Activated CD8-positive, alpha-beta T cell treated with anti-CD3 and anti-CD28 coated beads for 36 hours (primary cell): ENCODE measurements at regions not wholly inside any gene's neighbourhood (a gene's known extent, or its start where the extent isn't known, plus 50 kb on each side); places are given as distances from the start of the nearest gene placed in this dataset.
"Not testable (repeated sequence)": the region's sequence is repeated elsewhere in the genome, so short reads cannot be mapped to it uniquely, and the experiment has no call there.

Experiments
- ATAC-seq: fragments of 200-7000 bp; cut with Tn5 transposase; one replicate; pipeline ENCODE4 v1.10.0; 2021; ENCODE audit warnings: mild to moderate bottlenecking, moderate library complexity
- CTCF ChIA-PET: fragments of 350-600 bp; sonication (Branson Sonifier 250); formaldehyde crosslinking; loops from one replicate; lab custom pipeline; 2021; ENCODE audit warnings: antibody characterized with exemption; lab: Charles Lee
- POLR2A ChIA-PET: fragments of 350-600 bp; sonication (Branson Sonifier 250); formaldehyde crosslinking; loops from one replicate; lab custom pipeline; 2021; ENCODE audit warnings: antibody characterized with exemption; lab: Charles Lee
- DNase-seq: peaks from one replicate; pipeline ENCODE4 v3.0.0-alpha.2; 2020
- H3K27ac Mint-ChIP-seq: one replicate; pipeline ENCODE4 v1.8.0; 2021; ENCODE audit warnings: mild to moderate bottlenecking, mixed read lengths
- H3K27me3 Mint-ChIP-seq: one replicate; pipeline ENCODE4 v1.8.0; 2021; ENCODE audit warnings: mixed read lengths
- H3K36me3 Mint-ChIP-seq: one replicate; pipeline ENCODE4 v1.8.0; 2021; ENCODE audit warnings: low read depth, mixed read lengths
- H3K4me1 Mint-ChIP-seq: one replicate; pipeline ENCODE4 v1.8.0; 2021; ENCODE audit warnings: low read depth, mixed read lengths
- H3K4me3 Mint-ChIP-seq: one replicate; pipeline ENCODE4 v1.8.0; 2021; ENCODE audit warnings: mild to moderate bottlenecking, moderate library complexity, mixed read lengths
- H3K9me3 Mint-ChIP-seq: one replicate; pipeline ENCODE4 v1.8.0; 2021; ENCODE audit warnings: mixed read lengths
- intact Hi-C: fragments of 100-400 bp; cut with micrococcal nuclease; formaldehyde crosslinking; loops from one replicate; pipeline ENCODE4 v1.10.0; 2022
- TF ChIP-seq, protein P1 (sequence below): fragments of 200-600 bp; IDR thresholded peaks from one replicate; pipeline ENCODE4 v1.8.0; 2022; ENCODE audit warnings: antibody characterized with exemption, mild to moderate bottlenecking

DNA sequence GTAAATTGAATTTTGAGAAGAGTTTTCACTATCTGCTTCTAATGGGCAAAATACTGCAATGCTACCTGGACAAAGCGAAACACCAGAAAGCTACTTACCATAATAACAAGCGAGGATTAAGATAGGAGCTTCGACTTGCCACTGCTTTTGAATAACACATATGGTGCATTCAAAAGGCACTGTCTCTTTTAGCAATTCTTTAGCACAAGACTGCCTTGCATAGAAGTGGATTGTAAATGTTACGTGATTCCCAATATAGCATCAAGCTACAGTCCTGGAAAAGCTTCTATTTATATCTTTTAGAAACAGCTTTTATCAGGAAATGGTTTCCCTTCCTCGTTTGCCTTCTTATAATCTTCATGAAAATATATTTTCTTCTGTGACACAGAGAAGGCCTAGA, 258.7 kb upstream of the PDE3A start:
- Mint-ChIP-seq H3K9me3 (no peaks in the 10 kb centered on the region), H3K4me1 (no peaks in the 10 kb centered on the region), H3K36me3 (no peaks in the 10 kb centered on the region), H3K4me3 (no peak overlapping the region), H3K27ac (no peak overlapping the region), H3K27me3 (peaks cover 2% of the 10 kb centered on the region)
- TF ChIP-seq, protein P1, sequence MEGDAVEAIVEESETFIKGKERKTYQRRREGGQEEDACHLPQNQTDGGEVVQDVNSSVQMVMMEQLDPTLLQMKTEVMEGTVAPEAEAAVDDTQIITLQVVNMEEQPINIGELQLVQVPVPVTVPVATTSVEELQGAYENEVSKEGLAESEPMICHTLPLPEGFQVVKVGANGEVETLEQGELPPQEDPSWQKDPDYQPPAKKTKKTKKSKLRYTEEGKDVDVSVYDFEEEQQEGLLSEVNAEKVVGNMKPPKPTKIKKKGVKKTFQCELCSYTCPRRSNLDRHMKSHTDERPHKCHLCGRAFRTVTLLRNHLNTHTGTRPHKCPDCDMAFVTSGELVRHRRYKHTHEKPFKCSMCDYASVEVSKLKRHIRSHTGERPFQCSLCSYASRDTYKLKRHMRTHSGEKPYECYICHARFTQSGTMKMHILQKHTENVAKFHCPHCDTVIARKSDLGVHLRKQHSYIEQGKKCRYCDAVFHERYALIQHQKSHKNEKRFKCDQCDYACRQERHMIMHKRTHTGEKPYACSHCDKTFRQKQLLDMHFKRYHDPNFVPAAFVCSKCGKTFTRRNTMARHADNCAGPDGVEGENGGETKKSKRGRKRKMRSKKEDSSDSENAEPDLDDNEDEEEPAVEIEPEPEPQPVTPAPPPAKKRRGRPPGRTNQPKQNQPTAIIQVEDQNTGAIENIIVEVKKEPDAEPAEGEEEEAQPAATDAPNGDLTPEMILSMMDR, result no peak
- no peak for DNase-seq
- no peak for ATAC-seq
- intact Hi-C loops, result no loop called here
- CTCF ChIA-PET, result no interaction called here
- POLR2A ChIA-PET, result no interaction called here

DNA sequence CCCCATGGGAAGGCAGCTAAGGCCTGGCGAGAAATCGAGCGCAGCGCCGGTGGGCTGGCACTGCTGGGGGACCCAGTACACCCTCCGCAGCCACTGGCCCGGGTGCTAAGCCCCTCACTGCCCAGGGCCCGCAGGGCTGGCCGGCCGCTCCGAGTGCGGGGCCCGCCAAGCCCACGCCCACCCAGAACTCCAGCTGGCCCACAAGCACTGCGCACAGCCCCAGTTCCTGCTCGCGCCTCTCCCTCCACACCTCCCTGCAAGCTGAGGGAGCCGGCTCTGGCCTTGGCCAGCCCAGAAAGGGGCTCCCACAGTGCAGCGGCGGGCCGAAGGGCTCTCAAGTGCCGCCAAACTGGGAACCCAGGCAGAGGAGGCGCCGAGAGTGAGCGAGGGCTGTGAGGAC, 253.0 kb upstream of the PDE3A start:
- POLR2A ChIA-PET, intact Hi-C loops, H3K4me1 Mint-ChIP-seq, H3K27ac Mint-ChIP-seq, CTCF ChIA-PET, H3K27me3 Mint-ChIP-seq, H3K4me3 Mint-ChIP-seq, ATAC-seq, DNase-seq, H3K36me3 Mint-ChIP-seq, H3K9me3 Mint-ChIP-seq: not testable (repeated sequence)

DNA sequence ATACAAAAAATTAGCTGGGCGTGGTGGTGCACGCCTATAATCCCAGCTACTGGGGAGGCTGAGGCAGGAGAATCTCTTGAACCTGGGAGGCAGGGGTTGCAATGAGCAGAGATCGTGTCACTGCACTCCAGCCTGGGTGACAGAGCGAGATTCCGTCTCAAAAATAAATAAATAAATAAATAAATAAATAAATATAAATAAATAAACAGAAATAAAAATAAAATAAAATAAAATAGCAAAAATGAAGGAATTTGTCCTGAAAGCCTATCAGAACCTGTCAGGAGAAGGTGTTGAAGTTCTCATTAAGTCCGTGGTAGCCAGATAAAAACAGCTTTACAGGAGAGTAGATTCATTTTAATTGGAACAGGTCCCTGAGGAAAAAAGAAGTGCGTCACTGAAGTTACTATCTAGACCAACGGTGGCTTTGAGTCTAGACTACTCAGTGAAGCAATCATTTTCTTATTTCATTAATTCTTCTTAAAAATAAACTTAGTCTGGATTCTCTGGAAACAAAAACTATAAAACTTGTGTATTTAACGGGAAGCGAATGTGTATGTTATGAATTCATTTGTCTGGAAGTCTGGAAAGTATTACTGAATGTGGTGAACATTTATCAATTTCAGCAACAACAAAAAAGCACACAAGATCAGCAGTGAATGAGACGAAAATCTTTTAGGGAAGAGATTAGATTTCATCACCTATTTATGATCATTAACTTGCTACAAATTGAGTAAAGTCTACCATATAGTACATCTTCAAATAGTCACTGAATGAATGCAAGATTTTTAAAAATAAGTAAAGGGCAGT, 248.5 kb upstream of the PDE3A start:
- ChIA-PET CTCF (no interaction called here), POLR2A (no interaction called here)
- ATAC-seq (no peak), DNase-seq (no peak)
- Mint-ChIP-seq H3K27ac (no peak overlapping the region), H3K9me3 (no peaks in the 10 kb centered on the region), H3K27me3 (no peaks in the 10 kb centered on the region), H3K36me3 (no peaks in the 10 kb centered on the region), H3K4me3 (no peak overlapping the region), H3K4me1 (no peaks in the 10 kb centered on the region)
- TF ChIP-seq, protein P1, result no peak
- intact Hi-C loops, result no loop called here

DNA sequence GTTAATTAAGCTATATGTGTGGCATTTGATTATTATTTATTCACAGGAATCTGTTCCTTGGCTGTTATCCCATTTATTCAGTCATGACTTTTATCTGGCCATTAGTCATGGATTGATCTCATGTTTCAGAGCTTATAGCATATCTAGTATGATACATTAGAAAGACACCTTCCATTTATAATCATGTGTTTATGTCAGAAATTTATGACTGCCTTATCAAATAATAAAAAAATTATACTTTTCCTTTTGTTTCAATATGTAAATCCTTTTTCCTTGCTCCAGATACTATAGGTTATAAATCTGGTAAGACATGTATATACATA, 248.0 kb upstream of the PDE3A start:
- ChIA-PET POLR2A (no interaction called here), CTCF (no interaction called here)
- Mint-ChIP-seq H3K4me3 (no peak overlapping the region), H3K9me3 (no peaks in the 10 kb centered on the region), H3K27ac (no peak overlapping the region), H3K27me3 (no peaks in the 10 kb centered on the region), H3K36me3 (no peaks in the 10 kb centered on the region), H3K4me1 (no peaks in the 10 kb centered on the region)
- TF ChIP-seq, protein P1, result no peak
- intact Hi-C loops, result no loop called here
- ATAC-seq, result no peak
- DNase-seq, result no peak

DNA sequence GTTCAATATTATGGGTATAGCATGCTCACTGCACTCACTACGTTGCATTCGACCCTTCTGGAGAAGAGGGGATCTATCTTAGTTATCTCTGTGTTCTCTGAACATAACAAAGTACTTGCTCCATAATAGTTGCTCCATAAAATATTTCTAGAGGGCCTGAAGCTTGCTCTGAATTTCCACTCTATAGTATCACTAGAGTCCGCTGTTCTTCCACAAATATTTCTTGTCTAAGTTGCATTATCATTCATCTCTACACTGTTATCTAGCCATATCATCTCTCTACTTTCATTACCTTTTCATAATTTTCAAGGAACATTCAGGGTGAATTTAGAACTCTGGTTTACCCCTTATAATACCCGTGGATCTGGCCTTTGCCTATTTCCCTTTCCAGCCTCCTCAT, 246.1 kb upstream of the PDE3A start:
- no peak overlapping the region for H3K4me3 Mint-ChIP-seq
- no peaks in the 10 kb centered on the region for H3K36me3 Mint-ChIP-seq
- DNase-seq, result no peak
- ChIA-PET CTCF (no interaction called here), POLR2A (no interaction called here)
- ATAC-seq, result no peak
- intact Hi-C loops, result no loop called here
- H3K27ac Mint-ChIP-seq, result no peak overlapping the region
- H3K27me3 Mint-ChIP-seq, result no peaks in the 10 kb centered on the region
- TF ChIP-seq, protein P1, result no peak
- H3K4me1 Mint-ChIP-seq, result no peaks in the 10 kb centered on the region
- no peaks in the 10 kb centered on the region for H3K9me3 Mint-ChIP-seq
